ENCODE measurements at regions not wholly inside any gene's neighbourhood (a gene's known extent, or its start where the extent isn't known, plus 50 kb on each side); places are given as distances from the start of the nearest gene placed in this dataset.

DNA sequence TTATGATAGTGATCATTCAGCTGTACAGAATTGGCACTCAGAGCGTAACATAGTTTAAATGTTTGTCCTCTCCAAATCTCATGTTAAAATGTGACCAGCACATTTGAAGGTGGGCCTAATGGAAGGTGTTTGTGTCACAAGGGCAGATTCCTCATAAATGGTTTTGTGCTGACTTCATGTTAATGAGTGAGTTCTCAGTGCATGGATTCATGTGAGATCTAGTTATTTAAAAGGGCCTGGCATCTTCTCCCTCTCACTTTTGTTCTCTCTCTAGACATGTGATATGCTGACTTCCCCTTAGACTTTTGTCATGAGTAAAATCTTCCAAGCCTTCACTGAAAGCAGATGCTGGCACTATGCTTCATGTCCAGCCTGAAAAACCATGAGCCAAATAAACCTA lies 452.4 kb upstream of the PTCHD4 start:
- H3K4me2 ChIP-seq (ENCODE audit: unreplicated experiment): no peak overlapping the region
- no peaks in the 10 kb centered on the region for H3K9me3 ChIP-seq (ENCODE audit: low read depth)
- H4K20me1 ChIP-seq (ENCODE audit: insufficient read depth): no peaks in the 10 kb centered on the region
- in situ Hi-C loops (cut with MboI): no loop called here
- TF ChIP-seq EZH2 (IDR thresholded peaks at IDR 0.05; ENCODE audit: insufficient read depth, poor library complexity, severe bottlenecking): no peak
- TF ChIP-seq EZH2phosphoT487 (IDR thresholded peaks at IDR 0.05; ENCODE audit: insufficient read depth, low read depth): no peak
- H3F3A ChIP-seq (ENCODE audit: insufficient read depth): no peaks in the 10 kb centered on the region
- no peaks in the 10 kb centered on the region for H3K36me3 ChIP-seq (ENCODE audit: low read depth)
- no peak for DNase-seq
- no peak overlapping the region for H3K27ac ChIP-seq
- H3K79me2 ChIP-seq (ENCODE audit: insufficient read depth): no peaks in the 10 kb centered on the region
- H3K4me3 ChIP-seq: no peak overlapping the region
- no peaks in the 10 kb centered on the region for H3K4me1 ChIP-seq (ENCODE audit: insufficient read depth)
- H3K9me2 ChIP-seq (ENCODE audit: insufficient read depth): no peaks in the 10 kb centered on the region
- no peaks in the 10 kb centered on the region for H3K27me3 ChIP-seq (replicated peaks; ENCODE audit: insufficient read depth)
- no peak overlapping the region for H2AFZ ChIP-seq
- H3K9ac ChIP-seq: no peak overlapping the region
- WGBS, 2 experiments (ENCODE audit: low coverage in 1 of 2, low lambda C conversion rate in 2 of 2, missing lambda C conversion rate in 2 of 2): 0 to 9% methylated on average over 1 of the region's 1 CpG

DNA sequence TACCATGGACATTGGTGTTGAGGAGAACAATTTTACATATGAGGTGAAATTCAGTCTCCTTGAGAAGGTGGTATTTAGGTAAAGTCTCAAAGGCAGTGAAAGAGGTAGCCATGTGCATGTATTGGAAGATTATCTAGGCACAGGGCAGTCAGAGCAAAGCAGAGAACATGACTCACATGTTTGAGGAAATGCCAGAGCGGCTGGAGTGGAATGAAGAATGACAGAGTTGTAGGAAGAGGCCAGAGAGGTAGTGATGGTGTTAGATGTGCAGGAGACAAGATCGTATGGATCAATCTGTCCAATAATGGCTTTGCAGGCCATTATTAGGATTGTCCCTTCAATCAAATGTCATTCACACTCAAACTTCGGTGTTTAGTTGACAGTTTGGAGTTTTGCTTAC lies 449.4 kb upstream of the PTCHD4 start:
- Histone ChIP-seq H3K4me2 (ENCODE audit: unreplicated experiment) (no peak overlapping the region), H4K20me1 (ENCODE audit: insufficient read depth) (no peaks in the 10 kb centered on the region), H3K79me2 (ENCODE audit: insufficient read depth) (no peaks in the 10 kb centered on the region), H3K4me3 (no peak overlapping the region), H3F3A (ENCODE audit: insufficient read depth) (no peaks in the 10 kb centered on the region), H3K27ac (no peak overlapping the region), H2AFZ (no peak overlapping the region), H3K4me1 (ENCODE audit: insufficient read depth) (no peaks in the 10 kb centered on the region), H3K9me3 (ENCODE audit: low read depth) (no peaks in the 10 kb centered on the region), H3K27me3 (replicated peaks; ENCODE audit: insufficient read depth) (no peaks in the 10 kb centered on the region), H3K36me3 (ENCODE audit: low read depth) (no peaks in the 10 kb centered on the region), H3K9me2 (ENCODE audit: insufficient read depth) (no peaks in the 10 kb centered on the region), H3K9ac (no peak overlapping the region)
- DNase-seq: peak; percentile 10
- WGBS, 2 experiments (ENCODE audit: low coverage in 1 of 2, low lambda C conversion rate in 2 of 2, missing lambda C conversion rate in 2 of 2): 8 to 10% methylated on average over 3 of the region's 3 CpGs
- in situ Hi-C loops (cut with MboI): no loop called here
- no peak for TF ChIP-seq EZH2 (IDR thresholded peaks at IDR 0.05; ENCODE audit: insufficient read depth, poor library complexity, severe bottlenecking)

DNA sequence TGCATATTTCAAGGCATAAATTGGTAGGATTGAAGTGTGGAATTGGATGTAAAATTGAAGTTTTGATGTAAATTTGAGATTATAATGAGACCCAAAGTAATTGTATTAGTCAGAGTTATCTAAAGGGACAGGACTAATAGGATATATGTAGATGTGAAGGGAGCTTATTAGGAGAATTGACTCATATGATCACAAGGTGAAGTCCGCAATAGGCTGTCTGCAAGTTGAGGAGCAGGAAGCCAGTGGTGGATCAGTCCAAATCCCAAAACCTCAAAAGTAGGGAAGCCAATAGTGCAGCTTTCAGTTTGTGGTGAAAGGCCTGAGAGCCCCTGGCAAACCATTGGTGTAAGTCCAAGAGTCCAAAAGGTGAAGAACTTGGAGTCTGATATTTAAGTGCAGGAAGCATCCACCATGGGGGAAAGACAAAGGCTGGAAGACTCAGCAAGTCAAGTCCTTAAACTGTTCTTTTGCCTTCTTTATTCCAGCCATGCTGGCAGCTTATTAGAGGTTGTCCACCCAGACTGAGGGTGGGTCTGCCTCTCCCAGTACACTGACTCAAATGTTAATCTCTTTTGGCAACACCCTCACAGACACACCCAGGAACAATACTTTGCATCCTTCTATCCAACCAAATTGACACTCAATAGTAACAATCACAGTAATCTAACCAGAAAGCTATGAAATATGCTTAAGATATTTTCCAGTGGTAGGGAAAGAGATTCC lies 442.6 kb upstream of the PTCHD4 start:
- DNase-seq: no peak
- Histone ChIP-seq H2AFZ (no peak overlapping the region), H3K9me3 (ENCODE audit: low read depth) (no peaks in the 10 kb centered on the region), H4K20me1 (ENCODE audit: insufficient read depth) (no peaks in the 10 kb centered on the region), H3F3A (ENCODE audit: insufficient read depth) (no peaks in the 10 kb centered on the region), H3K4me3 (no peak overlapping the region), H3K27me3 (replicated peaks; ENCODE audit: insufficient read depth) (no peaks in the 10 kb centered on the region), H3K36me3 (ENCODE audit: low read depth) (no peaks in the 10 kb centered on the region), H3K4me1 (ENCODE audit: insufficient read depth) (no peaks in the 10 kb centered on the region), H3K9me2 (ENCODE audit: insufficient read depth) (no peaks in the 10 kb centered on the region), H3K79me2 (ENCODE audit: insufficient read depth) (no peaks in the 10 kb centered on the region), H3K9ac (no peak overlapping the region), H3K4me2 (ENCODE audit: unreplicated experiment) (no peak overlapping the region), H3K27ac (no peak overlapping the region)
- no peak for TF ChIP-seq EZH2phosphoT487 (IDR thresholded peaks at IDR 0.05; ENCODE audit: insufficient read depth, low read depth)
- no peak for TF ChIP-seq EZH2 (IDR thresholded peaks at IDR 0.05; ENCODE audit: insufficient read depth, poor library complexity, severe bottlenecking)
- WGBS, 2 experiments (ENCODE audit: low coverage in 1 of 2, low lambda C conversion rate in 2 of 2, missing lambda C conversion rate in 2 of 2): 47 to 62% methylated on average over 1 of the region's 1 CpG
- in situ Hi-C loops (cut with MboI): no loop called here

DNA sequence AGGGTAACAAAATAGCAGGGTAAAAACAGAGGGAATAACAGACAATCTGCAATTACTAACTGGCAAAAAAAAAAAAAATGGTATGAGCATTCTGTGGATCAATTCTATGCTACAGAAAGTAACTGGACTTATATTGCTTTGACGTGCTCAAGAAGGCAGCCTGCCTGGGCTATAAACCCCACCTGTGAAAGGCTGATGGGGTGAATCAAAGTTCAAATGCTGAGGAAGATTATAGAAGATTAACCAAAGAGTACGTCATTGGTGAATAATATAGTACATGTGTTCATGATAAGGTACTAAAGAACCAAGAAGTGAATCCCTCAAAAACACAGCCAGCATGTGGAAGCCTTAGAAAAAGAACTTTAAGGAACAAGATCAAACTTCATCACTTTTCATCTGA lies 441.9 kb upstream of the PTCHD4 start:
- H3K9me2 ChIP-seq (ENCODE audit: insufficient read depth): no peaks in the 10 kb centered on the region
- no peak overlapping the region for H2AFZ ChIP-seq
- DNase-seq: no peak
- in situ Hi-C loops (cut with MboI): no loop called here
- no peaks in the 10 kb centered on the region for H3K27me3 ChIP-seq (replicated peaks; ENCODE audit: insufficient read depth)
- WGBS, 2 experiments (ENCODE audit: low coverage in 1 of 2, low lambda C conversion rate in 2 of 2, missing lambda C conversion rate in 2 of 2): 0% methylated on average over 2 of the region's 2 CpGs
- TF ChIP-seq EZH2 (IDR thresholded peaks at IDR 0.05; ENCODE audit: insufficient read depth, poor library complexity, severe bottlenecking): no peak
- no peak for TF ChIP-seq EZH2phosphoT487 (IDR thresholded peaks at IDR 0.05; ENCODE audit: insufficient read depth, low read depth)
- H3K36me3 ChIP-seq (ENCODE audit: low read depth): no peaks in the 10 kb centered on the region
- H3K79me2 ChIP-seq (ENCODE audit: insufficient read depth): no peaks in the 10 kb centered on the region
- no peak overlapping the region for H3K4me3 ChIP-seq
- H3K4me2 ChIP-seq (ENCODE audit: unreplicated experiment): no peak overlapping the region
- no peaks in the 10 kb centered on the region for H4K20me1 ChIP-seq (ENCODE audit: insufficient read depth)
- no peaks in the 10 kb centered on the region for H3F3A ChIP-seq (ENCODE audit: insufficient read depth)
- H3K27ac ChIP-seq: no peak overlapping the region
- no peaks in the 10 kb centered on the region for H3K9me3 ChIP-seq (ENCODE audit: low read depth)
- no peaks in the 10 kb centered on the region for H3K4me1 ChIP-seq (ENCODE audit: insufficient read depth)
- no peak overlapping the region for H3K9ac ChIP-seq

DNA sequence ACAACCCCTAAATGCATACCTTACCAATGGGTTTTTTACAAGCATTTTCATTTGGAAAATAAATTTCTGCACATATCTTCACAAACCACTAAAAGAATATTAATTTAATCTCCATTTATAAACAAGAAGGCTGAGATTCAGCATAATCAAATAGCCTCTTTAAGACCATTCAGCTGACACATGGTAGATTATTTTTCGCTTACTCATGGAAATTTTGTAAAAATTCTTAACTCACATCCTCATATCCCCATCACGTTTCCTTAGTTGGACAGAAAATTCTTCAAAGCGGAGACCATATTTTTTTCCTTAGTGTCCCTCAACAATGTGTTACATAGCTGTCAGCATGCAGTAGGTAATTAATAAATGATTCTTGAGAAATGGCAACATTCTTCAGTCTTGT lies 439.6 kb upstream of the PTCHD4 start:
- no peak overlapping the region for H2AFZ ChIP-seq
- H3K79me2 ChIP-seq (ENCODE audit: insufficient read depth): no peaks in the 10 kb centered on the region
- no peak overlapping the region for H3K4me3 ChIP-seq
- H3K4me2 ChIP-seq (ENCODE audit: unreplicated experiment): no peak overlapping the region
- H3K4me1 ChIP-seq (ENCODE audit: insufficient read depth): no peaks in the 10 kb centered on the region
- H3K36me3 ChIP-seq (ENCODE audit: low read depth): no peaks in the 10 kb centered on the region
- no peak for TF ChIP-seq EZH2 (IDR thresholded peaks at IDR 0.05; ENCODE audit: insufficient read depth, poor library complexity, severe bottlenecking)
- no peak for TF ChIP-seq EZH2phosphoT487 (IDR thresholded peaks at IDR 0.05; ENCODE audit: insufficient read depth, low read depth)
- no peaks in the 10 kb centered on the region for H3K9me2 ChIP-seq (ENCODE audit: insufficient read depth)
- in situ Hi-C loops (cut with MboI): no loop called here
- no peak overlapping the region for H3K9ac ChIP-seq
- WGBS, 2 experiments (ENCODE audit: low coverage in 1 of 2, low lambda C conversion rate in 2 of 2, missing lambda C conversion rate in 2 of 2): 34 to 37% methylated on average over 3 of the region's 3 CpGs
- no peaks in the 10 kb centered on the region for H3F3A ChIP-seq (ENCODE audit: insufficient read depth)
- no peak for DNase-seq
- no peaks in the 10 kb centered on the region for H4K20me1 ChIP-seq (ENCODE audit: insufficient read depth)
- H3K27me3 ChIP-seq (replicated peaks; ENCODE audit: insufficient read depth): no peaks in the 10 kb centered on the region
- H3K27ac ChIP-seq: no peak overlapping the region
- no peaks in the 10 kb centered on the region for H3K9me3 ChIP-seq (ENCODE audit: low read depth)

All from GM23248 (cell line).